K562 (cell line): ENCODE measurements at regions not wholly inside any gene's neighbourhood (a gene's known extent, or its start where the extent isn't known, plus 50 kb on each side); places are given as distances from the start of the nearest gene placed in this dataset.
"Not testable (repeated sequence)": the region's sequence is repeated elsewhere in the genome, so short reads cannot be mapped to it uniquely, and the experiment has no call there.

Experiments
- ATAC-seq: fragments of 200-7000 bp; cut with Tn5 transposase; 3 replicates; pipeline ENCODE4 v1.9.1; 2020; ENCODE audit warnings: moderate library complexity
- BruUV-seq: library from RNA; stranded (reverse); fragments of 400-500 nt; replicated peaks from 2 replicates; lab custom pipeline; 2021; lab: Mats Ljungman, UMichigan
- CTCF ChIA-PET: fragments of 300-600 bp; formaldehyde crosslinking; extraction: SDS; loops from one replicate; lab custom pipeline; 2021; ENCODE audit warnings: low intra/inter-chr PET ratio; lab: Yijun Ruan, JAX
- POLR2A ChIA-PET: fragments of 300-600, 350-650 bp; sonication (Branson Sonifier 250); formaldehyde crosslinking; extraction: SDS; loops from one replicate; lab custom pipeline; 2021; ENCODE audit warnings: antibody characterized with exemption, inconsistent platforms; lab: Yijun Ruan, JAX
- DNase-seq, 4 experiments: peaks; one replicate each; pipeline versions ENCODE4 v3.0.0 to v3.0.0-alpha.2; 2011 to 2018; ENCODE audit warnings: low spot score in 3 of 4, mixed read lengths in 3 of 4; ENCODE audit errors: extremely low read depth in 1 of 4
- FAIRE-seq: peaks from 2 replicates; lab custom pipeline; 2011; peaks lifted over from hg19 to GRCh38; lab: Jason Lieb, UNC
- H2AFZ ChIP-seq: 2 replicates; pipeline ENCODE4 v1.6.0; 2011; ENCODE audit warnings: low read depth, low read length, control low read depth, inconsistent platforms
- H3K27ac ChIP-seq: fragments of 200-600 bp; 3 replicates; pipeline ENCODE4 v1.8.0; 2011; ENCODE audit warnings: low read depth, mild to moderate bottlenecking, control low read depth, inconsistent platforms, low read length, moderate library complexity, mixed read lengths; ENCODE audit errors: extremely low read depth
- H3K27me3 ChIP-seq, 2 experiments: fragments of 300-600 bp in 1 of 2; 2 replicates in 1 of 2; 3 replicates in 1 of 2; pipeline versions ENCODE4 v1.6.0 to v1.8.0; 2011; ENCODE audit warnings: inconsistent platforms in 2 of 2, low read length in 2 of 2, mild to moderate bottlenecking in 1 of 2, mixed read lengths in 1 of 2, moderate library complexity in 1 of 2; ENCODE audit not compliant: control insufficient read depth in 2 of 2, insufficient read depth in 2 of 2
- H3K36me3 ChIP-seq: fragments of 300-600 bp; 3 replicates; pipeline ENCODE4 v1.8.0; 2011; ENCODE audit warnings: mild to moderate bottlenecking, low read length, inconsistent platforms; ENCODE audit not compliant: control insufficient read depth, insufficient read depth
- H3K4me1 ChIP-seq, 2 experiments: fragments of 200-600 bp in 1 of 2; replicated peaks in 1 of 2; 2 replicates in 1 of 2; 3 replicates in 1 of 2; pipeline versions ENCODE4 v1.5.1 to v1.8.0; 2011; ENCODE audit warnings: inconsistent platforms in 2 of 2, low read length in 2 of 2, mild to moderate bottlenecking in 1 of 2, mixed read lengths in 1 of 2, moderate library complexity in 1 of 2; ENCODE audit not compliant: control insufficient read depth in 2 of 2, insufficient read depth in 2 of 2
- H3K4me2 ChIP-seq: 2 replicates; pipeline ENCODE4 v1.6.1; 2011; ENCODE audit warnings: low read length, control low read depth, inconsistent platforms, mixed read lengths; ENCODE audit not compliant: insufficient read depth
- H3K4me3 ChIP-seq: fragments of 200-600 bp; sonication (generic), shearing (Covaris generic); 2 replicates; pipeline ENCODE4 v1.5.1; 2016; ENCODE audit warnings: control low read depth, inconsistent platforms
- H3K79me2 ChIP-seq: fragments of 200-600 bp; 3 replicates; pipeline ENCODE4 v1.8.0; 2011; ENCODE audit warnings: low read length, inconsistent platforms; ENCODE audit not compliant: control insufficient read depth, insufficient read depth
- H3K9ac ChIP-seq, 2 experiments: 2 replicates each; pipeline versions ENCODE4 v1.6.0 to v1.6.1; 2011; ENCODE audit warnings: low read depth in 2 of 2, low read length in 2 of 2, control low read depth in 1 of 2, inconsistent platforms in 1 of 2, mild to moderate bottlenecking in 1 of 2, mixed read lengths in 1 of 2; ENCODE audit not compliant: insufficient read depth in 1 of 2
- H3K9me1 ChIP-seq: one replicate; pipeline ENCODE4 v1.6.0; 2011; ENCODE audit warnings: inconsistent platforms, mild to moderate bottlenecking, low read length, moderate library complexity; ENCODE audit not compliant: control insufficient read depth, insufficient read depth
- H3K9me3 ChIP-seq: replicated peaks from 2 replicates; pipeline ENCODE4 v1.5.1; 2011; ENCODE audit warnings: low read depth, low read length, inconsistent platforms; ENCODE audit not compliant: control insufficient read depth, insufficient read depth
- H4K20me1 ChIP-seq: replicated peaks from 2 replicates; pipeline ENCODE4 v1.6.1; 2011; ENCODE audit warnings: low read length, inconsistent platforms, mixed read lengths; ENCODE audit not compliant: control insufficient read depth, insufficient read depth
- EGR1 ChIP-seq: fragments of 450-650 bp; conservative IDR thresholded peaks from 2 replicates; pipeline ENCODE4 v1.6.1; 2017; ENCODE audit warnings: mild to moderate bottlenecking
- WGBS: fragments of 100-300 bp; shearing (Covaris generic); methylation state at CpG from one replicate; pipeline ENCODE4 v1.1.6; 2016; ENCODE audit warnings: low coverage, mixed read lengths; ENCODE audit not compliant: insufficient coverage; ENCODE audit errors: missing lambda C conversion rate; 5-methylcytosine and 5-hydroxymethylcytosine counted together
- in situ Hi-C: fragments of 300-500 bp; cut with MboI; formaldehyde crosslinking; loops from 4 replicates; pipeline ENCODE4 v1.15.0; 2018; ENCODE audit warnings: inconsistent platforms, mixed read lengths
- intact Hi-C: fragments of 100-400 bp; cut with micrococcal nuclease; formaldehyde crosslinking; loops from 2 replicates; pipeline ENCODE4 v1.14.2; 2022

- H3K79me2 ChIP-seq, FAIRE-seq, H3K9me1 ChIP-seq, H3K27ac ChIP-seq, H3K4me3 ChIP-seq, H4K20me1 ChIP-seq, BruUV-seq, CTCF ChIA-PET, H3K36me3 ChIP-seq, intact Hi-C loops, DNase-seq, H3K27me3 ChIP-seq, H2AFZ ChIP-seq, H3K9ac ChIP-seq, POLR2A ChIA-PET, H3K9me3 ChIP-seq, H3K4me2 ChIP-seq: not testable (repeated sequence)
- peak; percentile 16; the same call in 1 of the 3 replicates for ATAC-seq
- H3K4me1 ChIP-seq: peaks cover 0 to 15% of the 10 kb centered on the region in 2 experiments; a peak in 2 of 5 replicates
- 20% methylated on average over 35 of the region's 35 CpGs for WGBS
- in situ Hi-C loops: loop anchor here (5.0 kb wide), 1 partner anchor 1018 kb away; no protein-coding TSS in a partner anchor
- 0 out of 2 replicates have a peak, but pooled peaks have one; percentile 8 for TF ChIP-seq EGR1
These were observed 1609.3 kb downstream of the SPATA31A7 start for GRCh38 chr9:62798884-62799850.

DNA sequence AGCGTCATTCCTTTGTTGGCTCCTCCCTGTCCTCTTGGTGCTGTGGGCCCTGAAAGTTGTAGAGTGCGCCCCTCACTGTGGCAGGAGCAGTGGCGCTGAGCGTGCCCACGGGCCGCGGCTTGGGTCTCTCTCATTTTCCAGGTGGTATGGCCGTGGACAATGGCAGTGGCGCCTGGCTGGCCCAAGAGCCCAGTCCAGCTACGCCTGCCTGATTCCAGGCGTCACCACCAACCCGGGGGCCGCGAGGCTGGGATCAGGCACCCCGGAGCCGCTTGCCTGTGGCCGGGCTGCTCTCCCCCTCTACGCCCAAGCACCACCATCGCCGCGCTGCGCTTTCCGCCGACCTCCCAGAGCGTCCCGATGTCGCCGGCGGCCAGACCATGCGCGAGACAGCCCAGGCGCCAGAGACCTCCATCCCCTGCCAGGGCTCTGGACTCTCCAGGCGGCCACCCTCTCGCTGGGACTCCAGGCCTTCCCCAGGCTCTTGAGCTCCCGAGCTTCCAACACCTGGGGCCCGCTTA, 1610.1 kb downstream of the SPATA31A7 start:
- H3K27me3 ChIP-seq, H3K9me3 ChIP-seq, DNase-seq, H3K36me3 ChIP-seq, CTCF ChIA-PET, ATAC-seq, H3K4me2 ChIP-seq, POLR2A ChIA-PET, FAIRE-seq, H3K27ac ChIP-seq, BruUV-seq, H3K4me3 ChIP-seq, H3K9me1 ChIP-seq, H2AFZ ChIP-seq, H4K20me1 ChIP-seq, H3K79me2 ChIP-seq, intact Hi-C loops, H3K9ac ChIP-seq: not testable (repeated sequence)
- peaks cover 0 to 15% of the 10 kb centered on the region in 2 experiments; a peak in 2 of 5 replicates for H3K4me1 ChIP-seq
- WGBS: 25% methylated on average over 34 of the region's 36 CpGs
- in situ Hi-C loops: loop anchor here (5.0 kb wide), 1 partner anchor 1017 kb away; no protein-coding TSS in a partner anchor
